ENCODE measurements at regions not wholly inside any gene's neighbourhood (a gene's known extent, or its start where the extent isn't known, plus 50 kb on each side); places are given as distances from the start of the nearest gene placed in this dataset.

DNA sequence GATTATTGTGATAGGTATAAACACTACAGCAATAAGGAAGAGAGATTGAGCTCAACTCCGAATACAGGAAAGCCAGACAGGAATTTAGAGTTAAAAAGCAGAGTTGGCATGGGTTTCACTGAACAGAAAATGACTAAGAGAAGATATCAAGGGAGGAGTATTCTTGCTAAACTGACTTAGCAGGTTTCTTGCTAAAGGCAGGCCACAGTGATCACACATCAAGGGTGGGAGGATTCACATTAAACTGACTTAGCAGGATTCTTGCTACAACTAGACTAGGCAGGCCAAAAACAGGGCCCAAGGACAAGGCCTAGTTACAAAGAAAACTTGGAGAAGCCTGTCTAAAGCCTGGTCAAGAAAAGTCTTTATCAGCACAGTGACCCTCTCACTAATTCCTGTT is 195.1 kb downstream of the MAGEB5 start:
- no peak overlapping the region for H3K27ac ChIP-seq
- TF ChIP-seq ZFX (IDR thresholded peaks at IDR 0.05; ENCODE audit: borderline replicate concordance): no peak
- TF ChIP-seq, protein P1, sequence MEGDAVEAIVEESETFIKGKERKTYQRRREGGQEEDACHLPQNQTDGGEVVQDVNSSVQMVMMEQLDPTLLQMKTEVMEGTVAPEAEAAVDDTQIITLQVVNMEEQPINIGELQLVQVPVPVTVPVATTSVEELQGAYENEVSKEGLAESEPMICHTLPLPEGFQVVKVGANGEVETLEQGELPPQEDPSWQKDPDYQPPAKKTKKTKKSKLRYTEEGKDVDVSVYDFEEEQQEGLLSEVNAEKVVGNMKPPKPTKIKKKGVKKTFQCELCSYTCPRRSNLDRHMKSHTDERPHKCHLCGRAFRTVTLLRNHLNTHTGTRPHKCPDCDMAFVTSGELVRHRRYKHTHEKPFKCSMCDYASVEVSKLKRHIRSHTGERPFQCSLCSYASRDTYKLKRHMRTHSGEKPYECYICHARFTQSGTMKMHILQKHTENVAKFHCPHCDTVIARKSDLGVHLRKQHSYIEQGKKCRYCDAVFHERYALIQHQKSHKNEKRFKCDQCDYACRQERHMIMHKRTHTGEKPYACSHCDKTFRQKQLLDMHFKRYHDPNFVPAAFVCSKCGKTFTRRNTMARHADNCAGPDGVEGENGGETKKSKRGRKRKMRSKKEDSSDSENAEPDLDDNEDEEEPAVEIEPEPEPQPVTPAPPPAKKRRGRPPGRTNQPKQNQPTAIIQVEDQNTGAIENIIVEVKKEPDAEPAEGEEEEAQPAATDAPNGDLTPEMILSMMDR (IDR thresholded peaks at IDR 0.05): no peak

DNA sequence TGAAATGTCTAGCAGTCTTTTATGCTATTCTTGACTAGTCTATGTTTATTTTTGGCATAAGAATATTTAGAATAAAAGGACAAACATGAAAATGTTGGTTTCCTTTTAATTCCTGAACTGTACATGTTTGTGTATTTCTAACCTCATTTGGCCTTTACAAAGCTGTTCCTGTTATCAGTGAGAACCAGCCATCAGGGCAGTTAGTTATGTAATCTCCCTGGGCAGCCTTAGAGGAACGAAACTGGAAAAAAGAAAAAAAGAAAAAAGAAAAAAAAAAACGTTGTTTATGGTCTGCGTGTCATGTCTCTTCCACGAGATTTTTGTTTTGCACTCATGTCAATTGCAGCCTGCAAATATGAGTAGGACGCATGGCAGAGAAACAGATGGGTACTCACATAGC is 193.7 kb downstream of the MAGEB5 start:
- no peak overlapping the region for H3K27ac ChIP-seq
- TF ChIP-seq ZFX (IDR thresholded peaks at IDR 0.05; ENCODE audit: borderline replicate concordance): no peak
- TF ChIP-seq, protein P1 (IDR thresholded peaks at IDR 0.05): no peak

DNA sequence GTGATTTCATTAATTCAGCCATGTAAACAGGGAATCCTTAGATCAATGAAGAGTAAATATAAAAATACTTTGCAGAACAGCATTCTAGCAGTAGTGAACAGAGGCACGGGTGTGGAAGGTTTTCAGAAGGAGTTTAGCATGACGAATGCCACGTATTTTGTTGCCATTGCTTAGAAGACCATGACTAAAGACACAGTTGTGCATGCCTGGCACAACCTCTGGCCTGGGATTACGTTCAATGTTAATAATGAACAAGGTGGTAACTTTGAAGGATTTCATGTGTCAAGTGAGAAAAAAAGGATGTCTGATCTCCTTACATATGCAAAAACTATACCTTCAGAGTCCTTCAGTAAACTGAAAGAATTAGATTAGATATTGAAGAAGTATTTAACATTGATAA is 171.9 kb downstream of the MAGEB5 start:
- no peak overlapping the region for H3K27ac ChIP-seq
- no peak for TF ChIP-seq ZFX (IDR thresholded peaks at IDR 0.05; ENCODE audit: borderline replicate concordance)
- TF ChIP-seq, protein P1 (IDR thresholded peaks at IDR 0.05): no peak

- H3K27ac ChIP-seq: no peak overlapping the region
- TF ChIP-seq, protein P1 (IDR thresholded peaks at IDR 0.05): no peak
- no peak for TF ChIP-seq ZFX (IDR thresholded peaks at IDR 0.05; ENCODE audit: borderline replicate concordance)
These were observed 160.2 kb downstream of the MAGEB5 start for GRCh38 chrX:26376037-26376708.

DNA sequence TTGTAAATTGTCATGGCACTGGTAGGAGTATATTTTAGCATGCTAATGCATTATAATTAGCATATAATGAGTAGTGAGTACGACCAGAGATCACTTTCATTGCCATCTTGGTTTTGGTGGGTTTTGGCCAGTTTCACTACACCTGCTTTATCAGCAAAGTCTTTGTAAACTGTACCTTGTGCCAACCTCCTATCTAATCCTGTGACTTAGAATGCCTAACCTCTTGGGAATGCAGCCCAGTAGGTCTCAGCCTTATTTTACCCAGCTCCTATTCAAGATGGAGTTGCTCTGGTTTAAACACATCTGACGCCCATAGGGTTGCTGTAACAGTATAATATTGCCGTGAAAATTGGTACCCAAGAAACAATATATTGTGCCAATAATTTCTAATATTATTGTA is 159.4 kb downstream of the MAGEB5 start:
- TF ChIP-seq, protein P1 (IDR thresholded peaks at IDR 0.05): no peak
- TF ChIP-seq ZFX (IDR thresholded peaks at IDR 0.05; ENCODE audit: borderline replicate concordance): no peak
- no peak overlapping the region for H3K27ac ChIP-seq

DNA sequence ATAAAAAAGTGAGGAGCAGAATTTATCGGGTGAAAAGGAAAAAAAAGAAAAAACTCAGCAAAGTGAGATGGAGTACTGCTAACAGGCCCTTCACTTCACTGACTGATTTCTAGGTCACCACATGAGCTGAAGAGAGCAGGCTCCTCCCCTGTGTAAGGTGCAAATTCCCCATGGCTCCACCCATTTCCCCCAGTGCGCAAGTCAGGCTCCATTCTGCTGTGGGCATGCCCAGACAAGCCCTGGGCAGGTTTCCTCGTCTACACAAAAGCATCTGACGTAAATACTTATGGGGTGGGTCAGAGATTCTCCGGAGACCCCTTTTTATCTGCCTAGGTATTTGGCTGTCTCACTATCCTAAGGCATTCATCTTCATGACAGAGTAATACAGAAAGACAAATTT is 157.9 kb downstream of the MAGEB5 start:
- H3K27ac ChIP-seq: no peak overlapping the region
- TF ChIP-seq, protein P1 (IDR thresholded peaks at IDR 0.05): no peak
- TF ChIP-seq ZFX (IDR thresholded peaks at IDR 0.05; ENCODE audit: borderline replicate concordance): no peak

DNA sequence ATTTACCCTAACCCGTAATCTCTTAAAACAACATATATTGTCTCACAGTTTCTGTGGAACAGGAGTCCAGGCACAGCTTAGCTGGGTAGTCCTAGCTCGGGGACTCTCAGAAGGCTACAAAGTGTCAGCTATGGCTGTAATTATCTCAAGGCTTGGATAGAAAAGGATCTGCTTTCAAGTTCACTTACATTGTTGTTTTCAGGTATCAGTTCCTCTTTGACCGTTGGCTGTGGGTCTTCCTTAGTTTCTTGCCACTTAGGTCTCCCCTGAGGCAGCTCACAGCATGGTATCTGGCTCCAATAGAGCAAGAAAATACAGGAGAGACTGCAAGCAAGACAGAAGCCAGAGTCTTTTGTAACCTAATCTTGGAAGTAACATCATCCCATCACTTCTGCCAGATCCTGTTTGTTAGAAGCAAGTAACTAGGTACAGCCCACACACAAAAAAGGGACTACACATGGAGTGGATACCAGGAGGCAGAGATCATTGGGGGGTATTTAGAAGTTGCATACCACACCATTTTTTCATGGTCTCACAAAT is 137.0 kb downstream of the MAGEB5 start:
- no peak overlapping the region for H3K27ac ChIP-seq
- TF ChIP-seq ZFX (IDR thresholded peaks at IDR 0.05; ENCODE audit: borderline replicate concordance): no peak
